HEK293T (cell line): ENCODE measurements at regions not wholly inside any gene's neighbourhood (a gene's known extent, or its start where the extent isn't known, plus 50 kb on each side); places are given as distances from the start of the nearest gene placed in this dataset.
"Not testable (repeated sequence)": the region's sequence is repeated elsewhere in the genome, so short reads cannot be mapped to it uniquely, and the experiment has no call there.

Experiments
- CTCF ChIA-PET: fragments of 350-600 bp; formaldehyde crosslinking; extraction: SDS; loops from one replicate; lab custom pipeline; 2021; ENCODE audit warnings: antibody characterized with exemption, inconsistent platforms; lab: Yijun Ruan, JAX
- POLR2A ChIA-PET: fragments of 350-600 bp; formaldehyde crosslinking; extraction: SDS; loops from one replicate; lab custom pipeline; 2020; ENCODE audit warnings: antibody characterized with exemption, inconsistent platforms; lab: Yijun Ruan, JAX
- DNase-seq: peaks from one replicate; pipeline ENCODE4 v3.0.0; 2012; ENCODE audit warnings: mixed read lengths; ENCODE audit errors: extremely low spot score
- ARNT ChIP-seq: fragments of 450-650 bp; IDR thresholded peaks from 2 replicates; pipeline ENCODE4 v1.6.1; 2017; ENCODE audit warnings: mild to moderate bottlenecking
- BHLHE40 ChIP-seq: fragments of 450-650 bp; IDR thresholded peaks from 2 replicates; pipeline ENCODE4 v1.6.1; 2016; ENCODE audit warnings: mild to moderate bottlenecking, moderate library complexity, borderline replicate concordance
- CTBP1 ChIP-seq: fragments of 450-650 bp; IDR thresholded peaks from 2 replicates; pipeline ENCODE4 v1.6.1; 2016; ENCODE audit warnings: borderline replicate concordance
- ELF4 ChIP-seq: fragments of 450-650 bp; IDR thresholded peaks from 2 replicates; pipeline ENCODE4 v1.6.1; 2017; ENCODE audit warnings: antibody characterized with exemption
- FOXA1 ChIP-seq: fragments of 450-650 bp; IDR thresholded peaks from 2 replicates; pipeline ENCODE4 v1.6.1; 2016; ENCODE audit warnings: mild to moderate bottlenecking
- FOXK2 ChIP-seq: fragments of 450-650 bp; IDR thresholded peaks from 2 replicates; pipeline ENCODE4 v1.6.1; 2016; ENCODE audit warnings: mild to moderate bottlenecking
- FOXM1 ChIP-seq: fragments of 450-650 bp; IDR thresholded peaks from 2 replicates; pipeline ENCODE4 v1.6.1; 2017; ENCODE audit warnings: mild to moderate bottlenecking, borderline replicate concordance
- HDGF ChIP-seq: fragments of 450-650 bp; IDR thresholded peaks from 2 replicates; pipeline ENCODE4 v1.6.1; 2017; ENCODE audit warnings: antibody characterized with exemption, borderline replicate concordance
- L3MBTL2 ChIP-seq: fragments of 450-650 bp; conservative IDR thresholded peaks from 2 replicates; pipeline ENCODE4 v1.6.1; 2016; ENCODE audit warnings: mild to moderate bottlenecking
- LEF1 ChIP-seq: fragments of 450-650 bp; IDR thresholded peaks from 2 replicates; pipeline ENCODE4 v1.6.1; 2017; ENCODE audit warnings: mild to moderate bottlenecking, borderline replicate concordance
- NFRKB ChIP-seq: fragments of 450-650 bp; IDR thresholded peaks from 2 replicates; pipeline ENCODE4 v1.6.1; 2016; ENCODE audit warnings: mild to moderate bottlenecking, moderate library complexity
- SP1 ChIP-seq: fragments of 450-650 bp; IDR thresholded peaks from 2 replicates; pipeline ENCODE4 v1.6.1; 2017
- SUZ12 ChIP-seq: fragments of 450-650 bp; IDR thresholded peaks from 2 replicates; pipeline ENCODE4 v1.6.1; 2016; ENCODE audit warnings: mild to moderate bottlenecking
- TARDBP ChIP-seq: fragments of 450-650 bp; IDR thresholded peaks from 2 replicates; pipeline ENCODE4 v1.6.1; 2016
- ZNF384 ChIP-seq: fragments of 450-650 bp; IDR thresholded peaks from 2 replicates; pipeline ENCODE4 v1.6.1; 2016
- TF ChIP-seq, protein P1 (sequence below): fragments of 450-650 bp; IDR thresholded peaks from 2 replicates; pipeline ENCODE4 v1.6.1; 2016

DNA sequence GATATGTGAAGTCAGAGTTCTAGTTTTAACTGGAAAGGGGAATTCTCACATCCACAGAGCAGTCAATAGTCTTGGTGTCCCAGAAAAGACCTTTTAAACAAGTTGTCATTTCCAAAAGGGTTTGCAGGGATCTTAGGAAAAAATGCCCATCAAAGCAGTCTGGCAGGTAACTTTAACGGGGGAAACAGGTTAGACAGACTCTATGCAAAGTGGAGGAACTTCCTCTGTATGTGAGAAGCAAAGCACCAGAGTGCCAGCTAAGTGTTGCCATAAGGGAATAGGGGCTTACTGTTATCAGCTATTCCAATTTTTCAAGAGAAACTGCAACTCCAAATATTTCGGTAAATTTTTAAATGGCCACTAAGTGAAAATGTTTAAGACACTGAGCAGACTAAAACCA is 307.9 kb upstream of the MDFIC2 start:
- no peak for TF ChIP-seq ARNT
- TF ChIP-seq FOXM1 = no peak
- TF ChIP-seq BHLHE40 = no peak
- TF ChIP-seq NFRKB = no peak
- TF ChIP-seq, protein P1, sequence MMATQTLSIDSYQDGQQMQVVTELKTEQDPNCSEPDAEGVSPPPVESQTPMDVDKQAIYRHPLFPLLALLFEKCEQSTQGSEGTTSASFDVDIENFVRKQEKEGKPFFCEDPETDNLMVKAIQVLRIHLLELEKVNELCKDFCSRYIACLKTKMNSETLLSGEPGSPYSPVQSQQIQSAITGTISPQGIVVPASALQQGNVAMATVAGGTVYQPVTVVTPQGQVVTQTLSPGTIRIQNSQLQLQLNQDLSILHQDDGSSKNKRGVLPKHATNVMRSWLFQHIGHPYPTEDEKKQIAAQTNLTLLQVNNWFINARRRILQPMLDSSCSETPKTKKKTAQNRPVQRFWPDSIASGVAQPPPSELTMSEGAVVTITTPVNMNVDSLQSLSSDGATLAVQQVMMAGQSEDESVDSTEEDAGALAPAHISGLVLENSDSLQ = no peak
- no peak for TF ChIP-seq TARDBP
- TF ChIP-seq LEF1 = no peak
- no peak for TF ChIP-seq ZNF384
- no peak for TF ChIP-seq SP1
- POLR2A ChIA-PET = no interaction called here
- DNase-seq = no peak
- CTCF ChIA-PET = no interaction called here

DNA sequence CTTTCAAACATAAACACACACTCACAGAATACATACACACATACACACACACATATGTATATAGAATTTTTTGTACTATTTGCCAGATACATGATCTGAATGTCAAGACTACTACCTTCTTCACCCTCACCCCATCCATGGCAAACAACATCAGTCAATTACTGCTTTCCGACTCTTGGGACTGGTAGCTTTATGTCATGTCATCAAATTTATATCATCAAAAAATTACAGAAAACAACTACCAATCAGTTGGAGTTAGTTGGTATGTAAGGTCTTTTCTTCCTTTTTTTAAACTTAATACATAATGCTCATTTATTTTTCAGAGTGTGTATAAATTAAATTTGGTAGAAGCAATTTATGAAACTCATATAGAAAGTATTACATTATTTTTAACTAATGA is 305.7 kb upstream of the MDFIC2 start:
- POLR2A ChIA-PET = no interaction called here
- CTCF ChIA-PET = interaction anchor here (0.7 kb wide), 1 partner anchor 67 kb away, joined by 3 read pairs; no protein-coding TSS in a partner anchor
- DNase-seq = no peak
- TF ChIP-seq L3MBTL2 (no peak), FOXA1 (no peak), ZNF384 (no peak), ARNT (no peak), FOXM1 (no peak), CTBP1 (no peak), BHLHE40 (no peak)
- TF ChIP-seq, protein P1 = no peak

DNA sequence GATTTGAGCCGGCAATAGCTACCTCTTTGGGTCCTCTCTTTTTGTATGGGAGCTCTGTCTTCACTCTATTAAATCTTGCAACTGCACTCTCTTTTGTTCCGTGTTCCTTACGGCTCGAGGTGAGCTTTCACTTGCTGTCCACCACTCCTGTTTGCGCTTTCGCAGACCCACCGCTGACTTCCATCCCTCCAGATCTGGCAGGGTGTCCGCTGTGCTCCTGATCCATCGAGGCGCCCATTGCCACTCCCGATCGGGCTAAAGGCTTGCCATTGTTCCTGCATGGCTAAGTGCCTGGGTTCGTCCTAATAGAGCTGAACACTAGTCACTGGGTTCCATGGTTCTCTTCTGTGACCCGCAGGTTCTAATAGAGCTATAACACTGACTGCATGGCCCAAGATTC is 304.9 kb upstream of the MDFIC2 start:
- POLR2A ChIA-PET, DNase-seq: not testable (repeated sequence)
- CTCF ChIA-PET = interaction anchor here (0.6 kb wide), 1 partner anchor 220 kb away, joined by 3 read pairs; no protein-coding TSS in a partner anchor

GRCh38 chr3:70615286-70615685 is 302.8 kb upstream of the MDFIC2 start:
- CTCF ChIA-PET = no interaction called here
- POLR2A ChIA-PET = no interaction called here
- TF ChIP-seq TARDBP (no peak), FOXM1 (no peak), ZNF384 (no peak), FOXK2 (no peak), FOXA1 (no peak), ARNT (no peak), ELF4 (no peak), SUZ12 (no peak), SP1 (no peak), CTBP1 (no peak), LEF1 (no peak), BHLHE40 (no peak), HDGF (no peak), L3MBTL2 (no peak), NFRKB (no peak)
- TF ChIP-seq, protein P1 = no peak
- no peak for DNase-seq

- TF ChIP-seq FOXK2 = no peak
- no peak for TF ChIP-seq ELF4
- TF ChIP-seq HDGF = no peak
- TF ChIP-seq NFRKB = no peak
- no peak for TF ChIP-seq L3MBTL2
- TF ChIP-seq SP1 = no peak
- no peak for TF ChIP-seq BHLHE40
- no peak for TF ChIP-seq ARNT
- no peak for TF ChIP-seq TARDBP
- no peak for TF ChIP-seq LEF1
- no peak for TF ChIP-seq SUZ12
- TF ChIP-seq CTBP1 = no peak
- TF ChIP-seq, protein P1 = no peak
- TF ChIP-seq ZNF384 = no peak
- no peak for TF ChIP-seq FOXM1
- no peak for TF ChIP-seq FOXA1
- ChIA-PET POLR2A (no interaction called here), CTCF (no interaction called here)
- no peak for DNase-seq
Measured at GRCh38 chr3:70614111-70614510, 301.7 kb upstream of the MDFIC2 start.

- no peak for TF ChIP-seq SUZ12
- TF ChIP-seq HDGF = no peak
- TF ChIP-seq BHLHE40 = no peak
- no peak for TF ChIP-seq ZNF384
- TF ChIP-seq ELF4 = no peak
- TF ChIP-seq NFRKB = no peak
- no peak for DNase-seq
- CTCF ChIA-PET = no interaction called here
- POLR2A ChIA-PET = no interaction called here
Measured at GRCh38 chr3:70612920-70613319, 300.5 kb upstream of the MDFIC2 start.

DNA sequence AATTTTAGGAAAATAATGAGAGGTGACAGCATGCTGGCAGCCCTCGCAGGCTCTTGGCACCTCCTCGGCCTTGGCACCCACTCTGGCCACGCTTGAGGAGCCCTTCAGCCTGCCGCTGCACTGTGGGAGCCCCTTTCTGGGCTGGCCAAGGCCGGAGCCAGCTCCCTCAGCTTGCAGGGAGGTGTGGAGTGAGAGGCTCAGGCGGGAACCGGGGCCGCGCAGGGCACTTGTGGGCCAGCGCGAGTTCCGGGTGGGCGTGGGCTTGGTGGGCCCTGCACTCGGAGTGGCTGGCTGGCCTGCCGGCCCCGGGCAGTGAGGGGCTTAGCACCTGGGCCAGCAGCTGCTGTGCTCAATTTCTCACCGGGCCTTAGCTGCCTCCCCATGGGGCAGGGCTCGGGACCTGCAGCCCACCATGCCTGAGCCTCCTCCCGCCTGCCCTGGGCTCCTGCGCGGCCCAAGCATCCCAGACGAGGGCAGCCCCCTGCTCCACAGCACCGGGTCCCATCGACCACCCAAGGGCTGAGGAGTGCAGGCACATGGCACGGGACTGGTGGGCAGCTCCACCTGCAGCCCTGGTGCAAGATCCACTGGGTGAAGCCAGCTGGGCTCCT is 299.3 kb upstream of the MDFIC2 start:
- DNase-seq, POLR2A ChIA-PET: not testable (repeated sequence)

More for the DNA sequence above, 299.3 kb upstream of the MDFIC2 start:
- CTCF ChIA-PET = not testable (repeated sequence)
